ENCODE measurements at regions not wholly inside any gene's neighbourhood (a gene's known extent, or its start where the extent isn't known, plus 50 kb on each side); places are given as distances from the start of the nearest gene placed in this dataset.

- TF ChIP-seq EZH2 (IDR thresholded peaks at IDR 0.05; ENCODE audit: low read length, unreplicated experiment) (no peak), EZH2phosphoT487 (IDR thresholded peaks at IDR 0.05; ENCODE audit: borderline replicate concordance, low read length) (no peak)
- TF ChIP-seq, protein P1, sequence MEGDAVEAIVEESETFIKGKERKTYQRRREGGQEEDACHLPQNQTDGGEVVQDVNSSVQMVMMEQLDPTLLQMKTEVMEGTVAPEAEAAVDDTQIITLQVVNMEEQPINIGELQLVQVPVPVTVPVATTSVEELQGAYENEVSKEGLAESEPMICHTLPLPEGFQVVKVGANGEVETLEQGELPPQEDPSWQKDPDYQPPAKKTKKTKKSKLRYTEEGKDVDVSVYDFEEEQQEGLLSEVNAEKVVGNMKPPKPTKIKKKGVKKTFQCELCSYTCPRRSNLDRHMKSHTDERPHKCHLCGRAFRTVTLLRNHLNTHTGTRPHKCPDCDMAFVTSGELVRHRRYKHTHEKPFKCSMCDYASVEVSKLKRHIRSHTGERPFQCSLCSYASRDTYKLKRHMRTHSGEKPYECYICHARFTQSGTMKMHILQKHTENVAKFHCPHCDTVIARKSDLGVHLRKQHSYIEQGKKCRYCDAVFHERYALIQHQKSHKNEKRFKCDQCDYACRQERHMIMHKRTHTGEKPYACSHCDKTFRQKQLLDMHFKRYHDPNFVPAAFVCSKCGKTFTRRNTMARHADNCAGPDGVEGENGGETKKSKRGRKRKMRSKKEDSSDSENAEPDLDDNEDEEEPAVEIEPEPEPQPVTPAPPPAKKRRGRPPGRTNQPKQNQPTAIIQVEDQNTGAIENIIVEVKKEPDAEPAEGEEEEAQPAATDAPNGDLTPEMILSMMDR (conservative IDR thresholded peaks at IDR 0.05; ENCODE audit: low read depth, low read length), result no peak
Measured at GRCh38 chr4:34709564-34709963, 1534.8 kb downstream of the ARAP2 start.
